HEK293T (cell line): ENCODE measurements at regions not wholly inside any gene's neighbourhood (a gene's known extent, or its start where the extent isn't known, plus 50 kb on each side); places are given as distances from the start of the nearest gene placed in this dataset.

Experiments
- ARNT ChIP-seq: fragments of 450-650 bp; IDR thresholded peaks from 2 replicates; pipeline ENCODE4 v1.6.1; 2017; ENCODE audit warnings: mild to moderate bottlenecking
- BHLHE40 ChIP-seq: fragments of 450-650 bp; IDR thresholded peaks from 2 replicates; pipeline ENCODE4 v1.6.1; 2016; ENCODE audit warnings: mild to moderate bottlenecking, moderate library complexity, borderline replicate concordance
- CTBP1 ChIP-seq: fragments of 450-650 bp; IDR thresholded peaks from 2 replicates; pipeline ENCODE4 v1.6.1; 2016; ENCODE audit warnings: borderline replicate concordance
- ELF4 ChIP-seq: fragments of 450-650 bp; IDR thresholded peaks from 2 replicates; pipeline ENCODE4 v1.6.1; 2017; ENCODE audit warnings: antibody characterized with exemption
- FOXA1 ChIP-seq: fragments of 450-650 bp; IDR thresholded peaks from 2 replicates; pipeline ENCODE4 v1.6.1; 2016; ENCODE audit warnings: mild to moderate bottlenecking
- FOXK2 ChIP-seq: fragments of 450-650 bp; IDR thresholded peaks from 2 replicates; pipeline ENCODE4 v1.6.1; 2016; ENCODE audit warnings: mild to moderate bottlenecking
- FOXM1 ChIP-seq: fragments of 450-650 bp; IDR thresholded peaks from 2 replicates; pipeline ENCODE4 v1.6.1; 2017; ENCODE audit warnings: mild to moderate bottlenecking, borderline replicate concordance
- HDGF ChIP-seq: fragments of 450-650 bp; IDR thresholded peaks from 2 replicates; pipeline ENCODE4 v1.6.1; 2017; ENCODE audit warnings: antibody characterized with exemption, borderline replicate concordance
- L3MBTL2 ChIP-seq: fragments of 450-650 bp; conservative IDR thresholded peaks from 2 replicates; pipeline ENCODE4 v1.6.1; 2016; ENCODE audit warnings: mild to moderate bottlenecking
- NFRKB ChIP-seq: fragments of 450-650 bp; IDR thresholded peaks from 2 replicates; pipeline ENCODE4 v1.6.1; 2016; ENCODE audit warnings: mild to moderate bottlenecking, moderate library complexity
- SP1 ChIP-seq: fragments of 450-650 bp; IDR thresholded peaks from 2 replicates; pipeline ENCODE4 v1.6.1; 2017
- TARDBP ChIP-seq: fragments of 450-650 bp; IDR thresholded peaks from 2 replicates; pipeline ENCODE4 v1.6.1; 2016
- TF ChIP-seq, protein P1 (sequence below): fragments of 450-650 bp; IDR thresholded peaks from 2 replicates; pipeline ENCODE4 v1.6.1; 2016

DNA sequence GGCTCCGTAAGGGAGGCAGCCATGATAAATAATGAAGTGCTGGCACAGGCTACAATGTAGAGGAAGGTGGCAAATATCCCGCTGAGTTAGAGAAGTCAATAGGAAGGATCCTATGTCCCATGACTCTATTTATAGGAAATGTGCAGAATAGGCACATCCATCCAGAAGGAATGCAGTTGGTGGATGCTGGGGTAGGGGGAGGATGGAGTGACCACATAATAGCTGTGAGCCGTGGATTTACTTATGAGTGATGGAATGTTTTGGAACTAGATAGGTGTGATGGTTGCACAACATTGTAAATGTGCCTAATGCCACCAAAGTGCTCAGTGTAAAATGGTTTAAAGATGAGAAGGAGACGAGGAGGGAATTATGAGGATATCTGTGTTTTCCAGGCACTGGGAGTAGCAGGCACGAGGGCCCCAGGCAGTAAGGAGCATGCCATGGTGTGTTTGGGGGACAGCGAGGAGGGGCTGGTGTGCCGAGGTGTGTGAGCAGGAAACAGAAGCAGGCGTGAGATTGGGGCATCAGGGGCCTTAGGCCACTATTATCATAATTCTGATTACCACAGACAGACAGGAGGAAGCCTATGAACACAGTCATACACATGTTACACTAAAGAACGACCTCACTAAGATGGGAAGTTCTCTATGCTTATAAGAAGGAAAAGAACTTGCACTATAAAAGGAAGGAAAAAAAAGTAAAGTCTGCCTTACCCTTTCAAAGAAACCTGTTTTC is 837.3 kb upstream of the TMEM132C start:
- no peak for TF ChIP-seq ARNT
- no peak for TF ChIP-seq SP1
- TF ChIP-seq, protein P1, sequence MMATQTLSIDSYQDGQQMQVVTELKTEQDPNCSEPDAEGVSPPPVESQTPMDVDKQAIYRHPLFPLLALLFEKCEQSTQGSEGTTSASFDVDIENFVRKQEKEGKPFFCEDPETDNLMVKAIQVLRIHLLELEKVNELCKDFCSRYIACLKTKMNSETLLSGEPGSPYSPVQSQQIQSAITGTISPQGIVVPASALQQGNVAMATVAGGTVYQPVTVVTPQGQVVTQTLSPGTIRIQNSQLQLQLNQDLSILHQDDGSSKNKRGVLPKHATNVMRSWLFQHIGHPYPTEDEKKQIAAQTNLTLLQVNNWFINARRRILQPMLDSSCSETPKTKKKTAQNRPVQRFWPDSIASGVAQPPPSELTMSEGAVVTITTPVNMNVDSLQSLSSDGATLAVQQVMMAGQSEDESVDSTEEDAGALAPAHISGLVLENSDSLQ, result no peak
- no peak for TF ChIP-seq FOXM1
- TF ChIP-seq CTBP1, result no peak
- no peak for TF ChIP-seq BHLHE40
- TF ChIP-seq ELF4, result no peak
- TF ChIP-seq TARDBP, result no peak
- TF ChIP-seq FOXA1, result no peak
- TF ChIP-seq NFRKB, result no peak
- no peak for TF ChIP-seq HDGF
- no peak for TF ChIP-seq FOXK2
- TF ChIP-seq L3MBTL2, result no peak
